Smooth muscle cell (in vitro differentiated cells): ENCODE measurements at regions not wholly inside any gene's neighbourhood (a gene's known extent, or its start where the extent isn't known, plus 50 kb on each side); places are given as distances from the start of the nearest gene placed in this dataset.

Source experiments
- DNase-seq: peaks from one replicate; lab custom pipeline; 2025; ENCODE audit not compliant: unreplicated experiment; lab: John Stamatoyannopoulos, UW
- H2AFZ ChIP-seq: fragments of 200-600 bp; sonication (generic); 2 replicates; pipeline ENCODE4 v1.6.0; 2016; ENCODE audit warnings: antibody characterized with exemption, low read depth, mild to moderate bottlenecking
- H3F3A ChIP-seq: fragments of 200-600 bp; sonication (generic); 2 replicates; pipeline ENCODE4 v1.6.0; 2017; ENCODE audit warnings: antibody characterized with exemption, low read depth
- H3K27ac ChIP-seq: fragments of 200-600 bp; sonication (generic); 2 replicates; pipeline ENCODE4 v1.5.1; 2016; ENCODE audit warnings: low read depth, mild to moderate bottlenecking
- H3K27me3 ChIP-seq: fragments of 200-600 bp; sonication (generic); 2 replicates; pipeline ENCODE4 v1.6.1; 2016; ENCODE audit warnings: low read depth, mild to moderate bottlenecking
- H3K36me3 ChIP-seq: fragments of 200-600 bp; sonication (generic); 2 replicates; pipeline ENCODE4 v1.5.1; 2016; ENCODE audit warnings: low read depth
- H3K4me1 ChIP-seq: fragments of 200-600 bp; sonication (generic); 2 replicates; pipeline ENCODE4 v1.5.1; 2016; ENCODE audit warnings: low read depth
- H3K4me2 ChIP-seq: fragments of 200-600 bp; sonication (generic); 2 replicates; pipeline ENCODE4 v1.6.0; 2016; ENCODE audit warnings: mild to moderate bottlenecking
- H3K4me3 ChIP-seq: fragments of 200-600 bp; sonication (generic); 2 replicates; pipeline ENCODE4 v1.5.1; 2016; ENCODE audit warnings: mild to moderate bottlenecking
- H3K79me2 ChIP-seq: fragments of 200-600 bp; sonication (generic); 2 replicates; pipeline ENCODE4 v1.6.0; 2016; ENCODE audit warnings: low read depth, mild to moderate bottlenecking
- H3K9ac ChIP-seq: fragments of 200-600 bp; sonication (generic); 2 replicates; pipeline ENCODE4 v1.6.0; 2016; ENCODE audit warnings: low read depth
- H3K9me3 ChIP-seq: fragments of 200-600 bp; sonication (generic); replicated peaks from 2 replicates; pipeline ENCODE4 v1.5.1; 2016; ENCODE audit warnings: low read depth
- H4K20me1 ChIP-seq: fragments of 200-600 bp; sonication (generic); 2 replicates; pipeline ENCODE4 v1.6.0; 2016; ENCODE audit warnings: low read depth
- CTCF ChIP-seq: fragments of 200-600 bp; sonication (generic); IDR thresholded peaks from 2 replicates; pipeline ENCODE4 v1.5.1; 2017; ENCODE audit warnings: borderline replicate concordance, mild to moderate bottlenecking, antibody characterized with exemption; ENCODE audit not compliant: insufficient read depth, poor library complexity, severe bottlenecking
- WGBS: methylation state at CpG from one replicate; pipeline ENCODE4 v1.1.7; 2016; ENCODE audit warnings: low lambda C conversion rate; 5-methylcytosine and 5-hydroxymethylcytosine counted together

GRCh38 chr11:27838674-27839073 is 138.4 kb upstream of the BDNF start:
- no peak overlapping the region for H3K27ac ChIP-seq
- H3K9ac ChIP-seq: no peak overlapping the region
- no peak for DNase-seq
- H3K27me3 ChIP-seq: no peaks in the 10 kb centered on the region
- 40% methylated on average over 6 of the region's 6 CpGs for WGBS
- no peak overlapping the region for H3K4me3 ChIP-seq
- no peaks in the 10 kb centered on the region for H4K20me1 ChIP-seq
- H3K4me1 ChIP-seq: no peaks in the 10 kb centered on the region
- TF ChIP-seq CTCF: no peak
- no peak overlapping the region for H2AFZ ChIP-seq
- no peaks in the 10 kb centered on the region for H3K79me2 ChIP-seq
- H3F3A ChIP-seq: no peaks in the 10 kb centered on the region
- H3K36me3 ChIP-seq: no peaks in the 10 kb centered on the region
- H3K4me2 ChIP-seq: no peak overlapping the region
- H3K9me3 ChIP-seq: no peaks in the 10 kb centered on the region

GRCh38 chr11:27837895-27838563 is 137.8 kb upstream of the BDNF start:
- 56% methylated on average over 2 of the region's 2 CpGs for WGBS
- Histone ChIP-seq H3K4me1 (no peaks in the 10 kb centered on the region), H3K9ac (no peak overlapping the region), H3K27ac (no peak overlapping the region), H3K4me2 (no peak overlapping the region), H2AFZ (no peak overlapping the region), H3K36me3 (no peaks in the 10 kb centered on the region), H3K9me3 (no peaks in the 10 kb centered on the region), H3F3A (no peaks in the 10 kb centered on the region), H3K79me2 (no peaks in the 10 kb centered on the region), H3K4me3 (no peak overlapping the region), H4K20me1 (no peaks in the 10 kb centered on the region), H3K27me3 (no peaks in the 10 kb centered on the region)
- TF ChIP-seq CTCF: no peak
- DNase-seq: no peak

- H3K4me3 ChIP-seq: no peak overlapping the region
- H3K36me3 ChIP-seq: no peaks in the 10 kb centered on the region
- 86% methylated on average over 3 of the region's 3 CpGs for WGBS
- H4K20me1 ChIP-seq: no peaks in the 10 kb centered on the region
- H3K4me2 ChIP-seq: no peak overlapping the region
- no peaks in the 10 kb centered on the region for H3K9me3 ChIP-seq
- no peaks in the 10 kb centered on the region for H3F3A ChIP-seq
- H3K27me3 ChIP-seq: no peaks in the 10 kb centered on the region
- no peak overlapping the region for H2AFZ ChIP-seq
- no peak overlapping the region for H3K27ac ChIP-seq
- H3K9ac ChIP-seq: no peak overlapping the region
- DNase-seq: no peak
- TF ChIP-seq CTCF: no peak
- H3K79me2 ChIP-seq: no peaks in the 10 kb centered on the region
- no peaks in the 10 kb centered on the region for H3K4me1 ChIP-seq
Measured at GRCh38 chr11:27830206-27830605, 130.0 kb upstream of the BDNF start.

GRCh38 chr11:27820249-27820648 is 120.0 kb upstream of the BDNF start:
- Histone ChIP-seq H3K4me2 (no peak overlapping the region), H3K4me1 (peaks cover 3% of the 10 kb centered on the region), H4K20me1 (no peaks in the 10 kb centered on the region), H3K4me3 (no peak overlapping the region), H2AFZ (no peak overlapping the region), H3K79me2 (no peaks in the 10 kb centered on the region), H3K27me3 (no peaks in the 10 kb centered on the region), H3K9ac (no peak overlapping the region), H3F3A (no peaks in the 10 kb centered on the region), H3K36me3 (no peaks in the 10 kb centered on the region), H3K27ac (no peak overlapping the region), H3K9me3 (no peaks in the 10 kb centered on the region)
- TF ChIP-seq CTCF: no peak
- no peak for DNase-seq
